ENCODE measurements at regions not wholly inside any gene's neighbourhood (a gene's known extent, or its start where the extent isn't known, plus 50 kb on each side); places are given as distances from the start of the nearest gene placed in this dataset.

DNA sequence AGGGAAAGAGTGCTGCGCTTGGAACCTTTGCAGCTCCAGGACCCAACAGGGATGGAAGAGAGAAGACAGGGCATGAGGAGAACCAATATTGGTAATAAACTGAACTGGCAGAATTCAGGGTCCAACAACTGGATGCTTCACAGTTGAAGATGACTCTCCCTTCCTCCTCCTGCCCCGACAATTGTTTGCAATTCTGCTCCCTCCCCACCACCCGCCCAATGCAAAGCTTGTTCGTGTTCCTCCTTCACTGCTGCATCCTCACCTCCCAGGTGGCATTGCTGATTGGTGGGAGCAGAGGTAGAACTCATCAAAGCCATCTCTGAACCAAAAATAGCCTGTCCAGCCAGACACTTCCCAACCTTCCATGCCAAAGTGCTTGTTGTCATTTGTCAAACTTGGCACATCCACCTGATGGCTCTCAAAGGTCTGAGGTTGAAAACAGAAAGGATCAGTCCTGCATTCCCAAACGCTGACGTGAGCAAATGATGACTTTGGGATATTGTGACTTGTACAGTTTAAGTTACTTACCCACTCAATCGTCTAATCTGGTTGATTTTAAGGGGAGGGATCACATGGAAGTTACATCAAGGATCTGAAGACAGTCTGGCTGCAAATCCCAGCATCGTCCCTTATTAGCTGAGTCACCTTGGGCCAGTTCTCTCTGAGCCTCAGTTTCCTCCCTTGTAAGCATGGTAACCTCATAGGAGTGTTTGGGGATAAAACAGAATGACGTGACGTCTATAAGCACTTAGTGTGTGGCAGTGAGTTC is 242.6 kb upstream of the CRY1 start:
- no peak for TF ChIP-seq POLR2A (IDR thresholded peaks at IDR 0.05)
- no peak for TF ChIP-seq CTCF (IDR thresholded peaks at IDR 0.05)
- no peak for TF ChIP-seq POLR2AphosphoS5 (IDR thresholded peaks at IDR 0.05)
